ENCODE measurements at regions not wholly inside any gene's neighbourhood (a gene's known extent, or its start where the extent isn't known, plus 50 kb on each side); places are given as distances from the start of the nearest gene placed in this dataset.

- TF ChIP-seq ZBTB26 (CRISPR knock-in tag; IDR thresholded peaks at IDR 0.05) = no peak
- TF ChIP-seq NFRKB (IDR thresholded peaks at IDR 0.05; ENCODE audit: low read depth) = no peak
- TF ChIP-seq, protein P1, sequence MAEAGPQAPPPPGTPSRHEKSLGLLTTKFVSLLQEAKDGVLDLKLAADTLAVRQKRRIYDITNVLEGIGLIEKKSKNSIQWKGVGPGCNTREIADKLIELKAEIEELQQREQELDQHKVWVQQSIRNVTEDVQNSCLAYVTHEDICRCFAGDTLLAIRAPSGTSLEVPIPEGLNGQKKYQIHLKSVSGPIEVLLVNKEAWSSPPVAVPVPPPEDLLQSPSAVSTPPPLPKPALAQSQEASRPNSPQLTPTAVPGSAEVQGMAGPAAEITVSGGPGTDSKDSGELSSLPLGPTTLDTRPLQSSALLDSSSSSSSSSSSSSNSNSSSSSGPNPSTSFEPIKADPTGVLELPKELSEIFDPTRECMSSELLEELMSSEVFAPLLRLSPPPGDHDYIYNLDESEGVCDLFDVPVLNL (CRISPR knock-in tag; IDR thresholded peaks at IDR 0.05; ENCODE audit: low read depth) = no peak
These were observed 143.8 kb upstream of the CPXCR1 start (continued) for GRCh38 chrX:88603237-88603636.

DNA sequence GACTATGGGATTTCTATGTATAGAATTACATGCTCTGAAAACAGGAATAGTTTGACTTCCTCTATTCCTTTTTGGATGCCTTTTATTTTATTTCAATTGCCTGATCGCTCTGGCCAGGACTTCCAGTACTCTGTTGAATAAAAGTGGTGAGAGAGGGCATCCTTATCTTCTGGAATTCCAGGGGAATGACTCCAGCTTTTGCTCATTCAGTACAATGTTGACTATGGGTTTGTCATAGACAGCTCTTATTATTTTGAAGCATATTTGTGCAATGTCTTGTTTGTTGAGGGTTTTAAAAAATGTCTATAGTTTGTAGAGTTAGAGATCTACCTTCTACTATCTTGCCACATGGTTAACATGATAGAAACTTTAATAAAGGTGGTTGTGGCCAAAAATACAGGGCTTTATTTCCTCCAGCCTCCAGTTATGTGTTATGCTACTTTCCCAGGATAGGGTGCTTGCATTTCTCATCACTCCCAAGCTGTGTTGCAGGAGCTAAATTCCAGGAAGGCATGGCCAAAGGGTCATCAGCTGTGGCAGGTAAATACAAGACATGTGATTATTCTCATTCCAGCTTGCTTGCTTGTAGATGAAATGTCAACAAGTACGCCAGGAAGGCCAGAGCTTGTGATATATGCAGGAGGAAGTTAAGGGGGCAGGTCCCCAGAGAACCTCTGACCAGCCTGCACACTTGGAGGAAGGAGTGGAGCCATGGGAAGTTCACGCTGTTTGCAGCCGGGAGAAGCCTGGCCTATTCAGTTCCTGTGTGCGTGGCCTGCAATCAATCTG is 142.4 kb upstream of the CPXCR1 start:
- H3K4me3 ChIP-seq = no peak overlapping the region
- no peaks in the 10 kb centered on the region for H3K27me3 ChIP-seq (ENCODE audit: control insufficient read depth in 2 of 2, insufficient read depth in 2 of 2, low read length in 2 of 2)
- H3K9me3 ChIP-seq (replicated peaks; ENCODE audit: control insufficient read depth, insufficient read depth, low read depth, low read length) = no peaks in the 10 kb centered on the region
- H3K36me3 ChIP-seq (ENCODE audit: control insufficient read depth, insufficient read depth, low read length) = no peaks in the 10 kb centered on the region
- intact Hi-C loops (cut with micrococcal nuclease) (no loop called here), in situ Hi-C loops (cut with MboI) (no loop called here)
- H3K9ac ChIP-seq (ENCODE audit: insufficient read depth in 1 of 2, low read depth in 2 of 2, low read length in 2 of 2) = no peak overlapping the region
- no peaks in the 10 kb centered on the region for H3K9me1 ChIP-seq (ENCODE audit: control insufficient read depth, insufficient read depth, low read length)
- FAIRE-seq (no peak), ATAC-seq (no peak), DNase-seq (ENCODE audit: extremely low read depth in 1 of 4, low spot score in 3 of 4) (no peak)
- 4% methylated on average over 4 of the region's 5 CpGs for WGBS (ENCODE audit: insufficient coverage, low coverage, missing lambda C conversion rate)
- H3K27ac ChIP-seq (ENCODE audit: extremely low read depth, low read depth, low read length) = no peak overlapping the region
- no peaks in the 10 kb centered on the region for H4K20me1 ChIP-seq (replicated peaks; ENCODE audit: control insufficient read depth, insufficient read depth, low read length)
- POLR2A ChIA-PET = no interaction called here
- no peak overlapping the region for H3K4me2 ChIP-seq (ENCODE audit: insufficient read depth, low read length)
- CTCF ChIA-PET (ENCODE audit: low intra/inter-chr PET ratio) = no interaction called here
- H2AFZ ChIP-seq (ENCODE audit: low read depth, low read length) = no peak overlapping the region
- no peaks in the 10 kb centered on the region for H3K79me2 ChIP-seq (ENCODE audit: control insufficient read depth, insufficient read depth, low read length)
- BruUV-seq (replicated peaks) = no TSS peak
- H3K4me1 ChIP-seq (replicated peaks in 1 of 2; ENCODE audit: control insufficient read depth in 2 of 2, insufficient read depth in 2 of 2, low read length in 2 of 2) = no peaks in the 10 kb centered on the region
- no peak for TF ChIP-seq POLR2G (IDR thresholded peaks at IDR 0.05; ENCODE audit: low read depth, low read length)
- no peak for TF ChIP-seq SNIP1 (IDR thresholded peaks at IDR 0.05; ENCODE audit: low read depth)
- TF ChIP-seq DEAF1 (CRISPR knock-in tag; IDR thresholded peaks at IDR 0.05) = no peak
